Right cardiac atrium (tissue), 5 donors: ENCODE measurements at regions not wholly inside any gene's neighbourhood (a gene's known extent, or its start where the extent isn't known, plus 50 kb on each side); places are given as distances from the start of the nearest gene placed in this dataset.

ENCODE experiments used
- ATAC-seq, 2 donors: fragments of 200-7000 bp; cut with Tn5 transposase; one replicate each; pipeline versions ENCODE4 v1.8.0 to v1.9.1; 2020; ENCODE audit warnings: moderate library complexity in 2 of 2, mild to moderate bottlenecking in 1 of 2
- DNase-seq, 3 donors: peaks; one replicate each; pipeline ENCODE4 v3.0.0-alpha.2; 2020
- H3K27ac ChIP-seq: one replicate; pipeline ENCODE4 v1.5.1; 2013; ENCODE audit warnings: mild to moderate bottlenecking, low read length, control low read depth, moderate library complexity
- H3K27me3 ChIP-seq: one replicate; pipeline ENCODE4 v1.6.1; 2013; ENCODE audit not compliant: control insufficient read depth, insufficient read depth
- H3K4me1 ChIP-seq: one replicate; pipeline ENCODE4 v1.6.1; 2013; ENCODE audit warnings: low read length; ENCODE audit not compliant: control insufficient read depth, insufficient read depth
- H3K4me3 ChIP-seq: one replicate; pipeline ENCODE4 v1.5.1; 2013; ENCODE audit warnings: low read length, control low read depth
- H3K9me3 ChIP-seq: one replicate; pipeline ENCODE4 v1.6.1; 2013; ENCODE audit warnings: low read length; ENCODE audit not compliant: control insufficient read depth
- WGBS: extraction: QIAGEN DNeasy Blood & Tissue Kit; methylation state at CpG from one replicate; pipeline ENCODE4 v1.1.7; 2013; 5-methylcytosine and 5-hydroxymethylcytosine counted together
- intact Hi-C, 4 donors: fragments of 100-400 bp; cut with DNase I; formaldehyde crosslinking; loops; one replicate each; pipeline versions ENCODE4 v1.11.0 to v1.14.0; 2022 to 2023
- donor health status: healthy with polysubstance abuse.
- donor health status: DM: no; HTN: yes; CAD: no.
- donor health status: DM: no; HTN: no; CAD: no.
- donor health status: DM: no; HTN: yes; CAD: no; lungs with severe emphysema.
- donor health status: DM: yes; HTN: yes; CAD: no.

- intact Hi-C loops = no loop called here
- Histone ChIP-seq H3K9me3 (no peaks in the 10 kb centered on the region), H3K27ac (no peak overlapping the region), H3K4me1 (no peaks in the 10 kb centered on the region), H3K4me3 (no peak overlapping the region), H3K27me3 (no peaks in the 10 kb centered on the region)
- DNase-seq (no peak), ATAC-seq (peak in 1 of 2 donors; percentile 18)
- WGBS = 38% methylated on average over 6 of the region's 6 CpGs
Observed at GRCh38 chr21:38671773-38672172, 134.0 kb upstream of the ETS2 start.

GRCh38 chr21:38675182-38675824 lies 130.4 kb upstream of the ETS2 start:
- H3K27ac ChIP-seq = no peak overlapping the region
- no peaks in the 10 kb centered on the region for H3K9me3 ChIP-seq
- H3K27me3 ChIP-seq = no peaks in the 10 kb centered on the region
- ATAC-seq = no peak
- H3K4me3 ChIP-seq = no peak overlapping the region
- no peak for DNase-seq
- H3K4me1 ChIP-seq = no peaks in the 10 kb centered on the region
- WGBS = 84% methylated on average over 22 of the region's 22 CpGs
- intact Hi-C loops = no loop called here

- Histone ChIP-seq H3K4me1 (no peaks in the 10 kb centered on the region), H3K27ac (no peak overlapping the region), H3K9me3 (no peaks in the 10 kb centered on the region), H3K27me3 (no peaks in the 10 kb centered on the region), H3K4me3 (no peak overlapping the region)
- intact Hi-C loops = no loop called here
- DNase-seq = no peak
- ATAC-seq = no peak
Observed at GRCh38 chr21:38678827-38679226, 126.9 kb upstream of the ETS2 start.

- no peaks in the 10 kb centered on the region for H3K9me3 ChIP-seq
- intact Hi-C loops = no loop called here
- no peaks in the 10 kb centered on the region for H3K4me1 ChIP-seq
- ATAC-seq (peak in 1 of 2 donors; percentile 88), DNase-seq (no peak)
- no peaks in the 10 kb centered on the region for H3K27me3 ChIP-seq
- H3K27ac ChIP-seq = no peak overlapping the region
- whole genome bisulfite sequencing = 50% methylated on average over 4 of the region's 4 CpGs
- no peak overlapping the region for H3K4me3 ChIP-seq
Observed at GRCh38 chr21:38679534-38679933, 126.2 kb upstream of the ETS2 start.

- no peak for DNase-seq
- no peak overlapping the region for H3K27ac ChIP-seq
- H3K27me3 ChIP-seq = no peaks in the 10 kb centered on the region
- H3K4me3 ChIP-seq = no peak overlapping the region
- peak in 1 of 2 donors; percentile 25 for ATAC-seq
- no peaks in the 10 kb centered on the region for H3K4me1 ChIP-seq
- no peaks in the 10 kb centered on the region for H3K9me3 ChIP-seq
- intact Hi-C loops = no loop called here
- WGBS = 54% methylated on average over 3 of the region's 3 CpGs
Observed at GRCh38 chr21:38680401-38680800, 125.3 kb upstream of the ETS2 start.

GRCh38 chr21:38683222-38683621 lies 122.5 kb upstream of the ETS2 start:
- Histone ChIP-seq H3K9me3 (no peaks in the 10 kb centered on the region), H3K4me1 (no peaks in the 10 kb centered on the region), H3K4me3 (no peak overlapping the region), H3K27me3 (no peaks in the 10 kb centered on the region), H3K27ac (no peak overlapping the region)
- intact Hi-C loops = no loop called here
- ATAC-seq (no peak), DNase-seq (no peak)
- WGBS = 89% methylated on average over 4 of the region's 4 CpGs

- Histone ChIP-seq H3K4me3 (no peak overlapping the region), H3K27ac (no peak overlapping the region), H3K27me3 (no peaks in the 10 kb centered on the region), H3K4me1 (no peaks in the 10 kb centered on the region), H3K9me3 (no peaks in the 10 kb centered on the region)
- intact Hi-C loops = no loop called here
- no peak for ATAC-seq
- WGBS = 75% methylated on average over 5 of the region's 5 CpGs
- no peak for DNase-seq
Observed at GRCh38 chr21:38688068-38688467, 117.7 kb upstream of the ETS2 start.

GRCh38 chr21:38691631-38692030 lies 114.1 kb upstream of the ETS2 start:
- peak in 1 of 2 donors; percentile 54 for ATAC-seq

GRCh38 chr21:38696579-38696978 lies 109.2 kb upstream of the ETS2 start:
- H3K27me3 ChIP-seq = no peaks in the 10 kb centered on the region
- no peaks in the 10 kb centered on the region for H3K4me1 ChIP-seq
- 82% methylated on average over 3 of the region's 3 CpGs for WGBS
- H3K4me3 ChIP-seq = no peak overlapping the region
- intact Hi-C loops = no loop called here
- DNase-seq (no peak), ATAC-seq (no peak)
- no peaks in the 10 kb centered on the region for H3K9me3 ChIP-seq
- H3K27ac ChIP-seq = no peak overlapping the region

More at GRCh38 chr21:38691631-38692030, 114.1 kb upstream of the ETS2 start:
- Histone ChIP-seq H3K27ac (no peak overlapping the region), H3K4me1 (no peaks in the 10 kb centered on the region), H3K27me3 (no peaks in the 10 kb centered on the region), H3K4me3 (no peak overlapping the region), H3K9me3 (no peaks in the 10 kb centered on the region)
- DNase-seq = no peak
- intact Hi-C loops = no loop called here

- H3K9me3 ChIP-seq = no peaks in the 10 kb centered on the region
- no peaks in the 10 kb centered on the region for H3K4me1 ChIP-seq
- intact Hi-C loops = no loop called here
- H3K27me3 ChIP-seq = no peaks in the 10 kb centered on the region
- ATAC-seq (no peak), DNase-seq (no peak)
- no peak overlapping the region for H3K27ac ChIP-seq
- WGBS = 89% methylated on average over 2 of the region's 2 CpGs
- H3K4me3 ChIP-seq = no peak overlapping the region
Observed at GRCh38 chr21:38699048-38699447, 106.7 kb upstream of the ETS2 start.

GRCh38 chr21:38702196-38702595 lies 103.5 kb upstream of the ETS2 start:
- DNase-seq = peak; percentile 28 to 80 (median 71)
- Histone ChIP-seq H3K27me3 (no peaks in the 10 kb centered on the region), H3K4me3 (no peak overlapping the region), H3K9me3 (no peaks in the 10 kb centered on the region), H3K27ac (no peak overlapping the region), H3K4me1 (no peaks in the 10 kb centered on the region)
- intact Hi-C loops = no loop called here
- peak; percentile 78 to 88 for ATAC-seq
- WGBS = 28% methylated on average over 9 of the region's 9 CpGs

- DNase-seq (no peak), ATAC-seq (no peak)
- WGBS = 86% methylated on average over 4 of the region's 4 CpGs
- intact Hi-C loops = loop anchor here in 2 of 4 donors (10.0 kb wide), 2 partner anchors 195 to 205 kb away; no protein-coding TSS in a partner anchor
- H3K27me3 ChIP-seq = peaks cover 2% of the 10 kb centered on the region
- H3K4me1 ChIP-seq = no peaks in the 10 kb centered on the region
- H3K27ac ChIP-seq = no peak overlapping the region
- H3K9me3 ChIP-seq = no peaks in the 10 kb centered on the region
- H3K4me3 ChIP-seq = no peak overlapping the region
Observed at GRCh38 chr21:38709876-38710275, 95.9 kb upstream of the ETS2 start.
